Sigmoid colon (tissue), 4 donors: ENCODE measurements at regions not wholly inside any gene's neighbourhood (a gene's known extent, or its start where the extent isn't known, plus 50 kb on each side); places are given as distances from the start of the nearest gene placed in this dataset.

Experiments
- EP300 ChIP-seq, 4 donors: sonication (generic); formaldehyde crosslinking; IDR thresholded peaks; one replicate each; pipeline ENCODE4 v1.6.1; 2017; ENCODE audit warnings: antibody characterized with exemption in 4 of 4
- POLR2AphosphoS5 ChIP-seq, 4 donors: sonication (generic); formaldehyde crosslinking; IDR thresholded peaks; one replicate each; pipeline ENCODE4 v1.6.1; 2017; ENCODE audit warnings: antibody characterized with exemption in 4 of 4
- TF ChIP-seq, protein P1 (sequence below), 4 experiments: fragments of 450-650 bp in 3 of 4; fragments of 200-600 bp in 1 of 4; IDR thresholded peaks; one replicate each; pipeline ENCODE4 v1.5.1; 2016 to 2019; ENCODE audit warnings: antibody characterized with exemption in 4 of 4, mild to moderate bottlenecking in 3 of 4, moderate library complexity in 2 of 4

DNA sequence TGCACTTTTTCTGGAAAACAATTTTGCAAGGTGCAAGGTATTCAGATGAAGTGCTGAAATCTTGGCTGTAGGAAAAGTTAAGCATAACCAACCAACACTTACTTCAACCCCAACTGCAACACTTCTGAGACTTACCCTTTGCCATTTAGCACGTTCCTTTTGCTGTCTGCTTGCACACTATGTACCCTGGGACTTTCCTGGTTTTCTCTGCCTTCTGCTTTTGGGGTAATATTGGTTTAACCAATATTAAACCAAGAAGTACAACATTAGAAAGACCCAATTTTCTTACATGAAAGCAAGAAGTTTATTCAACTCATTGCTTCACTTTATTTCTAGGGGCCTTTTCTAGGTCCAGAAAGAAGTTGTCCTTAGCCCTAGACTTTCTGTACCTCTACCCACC is 193.0 kb downstream of the HLX start:
- TF ChIP-seq, protein P1, sequence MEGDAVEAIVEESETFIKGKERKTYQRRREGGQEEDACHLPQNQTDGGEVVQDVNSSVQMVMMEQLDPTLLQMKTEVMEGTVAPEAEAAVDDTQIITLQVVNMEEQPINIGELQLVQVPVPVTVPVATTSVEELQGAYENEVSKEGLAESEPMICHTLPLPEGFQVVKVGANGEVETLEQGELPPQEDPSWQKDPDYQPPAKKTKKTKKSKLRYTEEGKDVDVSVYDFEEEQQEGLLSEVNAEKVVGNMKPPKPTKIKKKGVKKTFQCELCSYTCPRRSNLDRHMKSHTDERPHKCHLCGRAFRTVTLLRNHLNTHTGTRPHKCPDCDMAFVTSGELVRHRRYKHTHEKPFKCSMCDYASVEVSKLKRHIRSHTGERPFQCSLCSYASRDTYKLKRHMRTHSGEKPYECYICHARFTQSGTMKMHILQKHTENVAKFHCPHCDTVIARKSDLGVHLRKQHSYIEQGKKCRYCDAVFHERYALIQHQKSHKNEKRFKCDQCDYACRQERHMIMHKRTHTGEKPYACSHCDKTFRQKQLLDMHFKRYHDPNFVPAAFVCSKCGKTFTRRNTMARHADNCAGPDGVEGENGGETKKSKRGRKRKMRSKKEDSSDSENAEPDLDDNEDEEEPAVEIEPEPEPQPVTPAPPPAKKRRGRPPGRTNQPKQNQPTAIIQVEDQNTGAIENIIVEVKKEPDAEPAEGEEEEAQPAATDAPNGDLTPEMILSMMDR (IDR thresholded peaks at IDR 0.05) = no peak
- no peak for TF ChIP-seq EP300 (IDR thresholded peaks at IDR 0.05)
- TF ChIP-seq POLR2AphosphoS5 (IDR thresholded peaks at IDR 0.05) = no peak
